Lung (tissue), 11 donors: ENCODE measurements at regions not wholly inside any gene's neighbourhood (a gene's known extent, or its start where the extent isn't known, plus 50 kb on each side); places are given as distances from the start of the nearest gene placed in this dataset.

Experiments used
- ATAC-seq: fragments of 200-7000 bp; cut with Tn5 transposase; one replicate; pipeline ENCODE4 v1.9.1; 2020; ENCODE audit warnings: moderate number of reproducible peaks; ENCODE audit not compliant: insufficient read depth, low FRiP score
- DNase-seq, 3 donors: peaks; one replicate each; pipeline ENCODE4 v3.0.0-alpha.2; 2013 to 2017
- H3K27ac ChIP-seq, 2 donors: one replicate each; pipeline ENCODE4 v1.5.1; 2013; ENCODE audit warnings: mild to moderate bottlenecking in 2 of 2, moderate library complexity in 2 of 2, control low read depth in 1 of 2, inconsistent platforms in 1 of 2, low read depth in 1 of 2, low read length in 1 of 2
- H3K27me3 ChIP-seq, 3 donors: one replicate each; pipeline ENCODE4 v1.5.1; 2013; ENCODE audit warnings: low read length in 2 of 3; ENCODE audit not compliant: control insufficient read depth in 3 of 3, insufficient read depth in 3 of 3
- H3K36me3 ChIP-seq, 4 donors: one replicate each; pipeline ENCODE4 v1.5.1; 2013; ENCODE audit warnings: low read length in 4 of 4, mild to moderate bottlenecking in 1 of 4, moderate library complexity in 1 of 4; ENCODE audit not compliant: control insufficient read depth in 4 of 4, insufficient read depth in 4 of 4
- H3K4me1 ChIP-seq, 5 donors: one replicate each; pipeline ENCODE4 v1.5.1; 2013; ENCODE audit warnings: low read length in 5 of 5, mild to moderate bottlenecking in 2 of 5, moderate library complexity in 1 of 5; ENCODE audit not compliant: control insufficient read depth in 5 of 5, insufficient read depth in 5 of 5
- H3K4me3 ChIP-seq: one replicate; pipeline ENCODE4 v1.5.1; 2013; ENCODE audit warnings: mild to moderate bottlenecking, control low read depth, moderate library complexity
- H3K9ac ChIP-seq, 2 donors: one replicate each; pipeline ENCODE4 v1.5.1; 2013; ENCODE audit warnings: low read length in 2 of 2, control low read depth in 1 of 2; ENCODE audit not compliant: insufficient read depth in 1 of 2
- H3K9me3 ChIP-seq, 4 donors: one replicate each; pipeline ENCODE4 v1.5.1; 2013; ENCODE audit warnings: low read length in 3 of 4, mild to moderate bottlenecking in 1 of 4, moderate library complexity in 1 of 4; ENCODE audit not compliant: control insufficient read depth in 4 of 4, insufficient read depth in 3 of 4
- CTCF ChIP-seq: IDR thresholded peaks from 2 replicates; pipeline ENCODE4 v1.5.1; 2012; ENCODE audit warnings: mild to moderate bottlenecking; ENCODE audit errors: control extremely low read depth, extremely low read depth
- WGBS, 2 donors: extraction: QIAGEN DNeasy Blood & Tissue Kit; methylation state at CpG; one replicate each; pipeline ENCODE4 v1.1.7; 2013; 5-methylcytosine and 5-hydroxymethylcytosine counted together
- donor health status: control.
- donor health status: control.
- donor health status: Bipolar disorder and iron deficiency.
- donor health status: healthy.
- donor health status: DM: yes; HTN: yes; CAD: no.

- Histone ChIP-seq H3K27ac (no peak overlapping the region), H3K27me3 (no peaks in the 10 kb centered on the region), H3K36me3 (no peaks in the 10 kb centered on the region), H3K4me1 (no peaks in the 10 kb centered on the region), H3K9me3 (no peaks in the 10 kb centered on the region), H3K9ac (no peak overlapping the region), H3K4me3 (no peak overlapping the region)
- TF ChIP-seq CTCF: no peak
- WGBS, 2 donors: 81 to 91% methylated on average over 4 of the region's 4 CpGs
- DNase-seq: no peak
- no peak for ATAC-seq
These were observed 394.8 kb downstream of the CSNK1G3 start for GRCh38 chr5:123906698-123907295.

GRCh38 chr5:123885081-123885480 lies 373.1 kb downstream of the CSNK1G3 start:
- ATAC-seq: no peak
- WGBS, 2 donors: 63 to 82% methylated on average over 1 of the region's 1 CpG

GRCh38 chr5:123882965-123883345 lies 371.0 kb downstream of the CSNK1G3 start:
- Histone ChIP-seq H3K4me3 (no peak overlapping the region), H3K27ac (no peak overlapping the region), H3K27me3 (no peaks in the 10 kb centered on the region), H3K4me1 (peaks cover 0 to 24% (median 2%) of the 10 kb centered on the region in 5 donors), H3K36me3 (no peaks in the 10 kb centered on the region), H3K9me3 (no peaks in the 10 kb centered on the region), H3K9ac (no peak overlapping the region)
- WGBS, 2 donors: 13 to 21% methylated on average over 2 of the region's 2 CpGs
- no peak for TF ChIP-seq CTCF
- no peak for ATAC-seq
- peak in 2 of 3 donors; percentile 43 to 52 for DNase-seq

More at GRCh38 chr5:123885081-123885480, 373.1 kb downstream of the CSNK1G3 start:
- DNase-seq: peak in 1 of 3 donors; percentile 21
- Histone ChIP-seq H3K9me3 (no peaks in the 10 kb centered on the region), H3K4me1 (peaks cover 0 to 24% (median 2%) of the 10 kb centered on the region in 5 donors), H3K4me3 (no peak overlapping the region), H3K36me3 (no peaks in the 10 kb centered on the region), H3K27ac (no peak overlapping the region), H3K27me3 (no peaks in the 10 kb centered on the region), H3K9ac (no peak overlapping the region)
- no peak for TF ChIP-seq CTCF
